GDM1 (cell line): ENCODE measurements at regions not wholly inside any gene's neighbourhood (a gene's known extent, or its start where the extent isn't known, plus 50 kb on each side); places are given as distances from the start of the nearest gene placed in this dataset.
"Not testable (repeated sequence)": the region's sequence is repeated elsewhere in the genome, so short reads cannot be mapped to it uniquely, and the experiment has no call there.

ENCODE experiments used
- DNase-seq: peaks from one replicate; lab custom pipeline; 2025; lab: John Stamatoyannopoulos, UW

- no peak for DNase-seq
Observed at GRCh38 chr4:85106166-85106565, 139.7 kb upstream of the WDFY3 start.

GRCh38 chr4:85106805-85107336 is 140.4 kb upstream of the WDFY3 start:
- no peak for DNase-seq

GRCh38 chr4:85107553-85107952 is 141.1 kb upstream of the WDFY3 start:
- DNase-seq: no peak

GRCh38 chr4:85113706-85114105 is 147.2 kb upstream of the WDFY3 start:
- DNase-seq: no peak

- no peak for DNase-seq
Observed at GRCh38 chr4:85114526-85114925, 148.0 kb upstream of the WDFY3 start.

- DNase-seq: no peak
Observed at GRCh38 chr4:85116008-85116407, 149.5 kb upstream of the WDFY3 start.

GRCh38 chr4:85125688-85126087 is 159.2 kb upstream of the WDFY3 start:
- DNase-seq: no peak

GRCh38 chr4:85126991-85127591 is 160.6 kb upstream of the WDFY3 start:
- no peak for DNase-seq

GRCh38 chr4:85127653-85128052 is 161.2 kb upstream of the WDFY3 start:
- DNase-seq: no peak

- DNase-seq: no peak
Observed at GRCh38 chr4:85128246-85129204, 162.0 kb upstream of the WDFY3 start.

GRCh38 chr4:85129354-85130125 is 163.1 kb upstream of the WDFY3 start:
- not testable (repeated sequence) for DNase-seq

- DNase-seq: no peak
Observed at GRCh38 chr4:85132117-85132516, 165.6 kb upstream of the WDFY3 start.

GRCh38 chr4:85132570-85132969 is 166.1 kb upstream of the WDFY3 start:
- DNase-seq: no peak

- not testable (repeated sequence) for DNase-seq
Observed at GRCh38 chr4:85139749-85140148, 173.3 kb upstream of the WDFY3 start.

GRCh38 chr4:85142451-85142850 is 176.0 kb upstream of the WDFY3 start:
- no peak for DNase-seq

GRCh38 chr4:85147481-85148076 is 181.1 kb upstream of the WDFY3 start:
- DNase-seq: peak; percentile 2

- DNase-seq: no peak
Observed at GRCh38 chr4:85149676-85150075, 183.2 kb upstream of the WDFY3 start.

- DNase-seq: no peak
Observed at GRCh38 chr4:85151371-85151770, 184.9 kb upstream of the WDFY3 start.

GRCh38 chr4:85151786-85152185 is 185.3 kb upstream of the WDFY3 start:
- no peak for DNase-seq

- DNase-seq: no peak
Observed at GRCh38 chr4:85152480-85152879, 186.0 kb upstream of the WDFY3 start.

GRCh38 chr4:85153221-85153620 is 186.7 kb upstream of the WDFY3 start:
- DNase-seq: no peak

- no peak for DNase-seq
Observed at GRCh38 chr4:85154591-85154990, 188.1 kb upstream of the WDFY3 start.
